Endometrial microvascular endothelial cells (primary cell): ENCODE measurements at regions not wholly inside any gene's neighbourhood (a gene's known extent, or its start where the extent isn't known, plus 50 kb on each side); places are given as distances from the start of the nearest gene placed in this dataset.
"Not testable (repeated sequence)": the region's sequence is repeated elsewhere in the genome, so short reads cannot be mapped to it uniquely, and the experiment has no call there.

Experiments used
- in situ Hi-C: cut with HindIII; loops from 2 replicates; pipeline ENCODE4 v1.10.0; 2017; ENCODE audit warnings: low sequenced_read_pairs, low pct_unique_long_range_greater_than_20kb; ENCODE audit errors: inconsistent ontology term

DNA sequence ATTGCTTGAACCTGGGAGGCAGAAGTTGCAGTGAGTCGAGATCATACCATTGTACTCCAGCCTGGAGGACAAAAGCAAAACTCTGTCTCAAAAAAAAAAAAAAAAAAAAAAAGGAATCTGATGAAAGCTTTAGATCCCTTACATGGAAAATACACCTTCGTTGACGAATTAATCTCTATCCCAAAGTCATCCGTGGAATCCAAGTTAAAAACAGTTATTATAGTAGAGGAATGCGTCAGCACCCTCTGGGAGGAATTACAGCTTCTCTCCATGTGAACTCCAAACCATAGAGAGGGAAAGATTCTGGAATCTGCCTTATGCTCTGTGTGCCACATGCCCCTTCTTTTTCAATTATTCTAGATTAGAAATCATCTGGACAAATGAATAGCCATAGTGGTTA, 192.3 kb upstream of the C2CD4B start:
- in situ Hi-C loops: no loop called here

DNA sequence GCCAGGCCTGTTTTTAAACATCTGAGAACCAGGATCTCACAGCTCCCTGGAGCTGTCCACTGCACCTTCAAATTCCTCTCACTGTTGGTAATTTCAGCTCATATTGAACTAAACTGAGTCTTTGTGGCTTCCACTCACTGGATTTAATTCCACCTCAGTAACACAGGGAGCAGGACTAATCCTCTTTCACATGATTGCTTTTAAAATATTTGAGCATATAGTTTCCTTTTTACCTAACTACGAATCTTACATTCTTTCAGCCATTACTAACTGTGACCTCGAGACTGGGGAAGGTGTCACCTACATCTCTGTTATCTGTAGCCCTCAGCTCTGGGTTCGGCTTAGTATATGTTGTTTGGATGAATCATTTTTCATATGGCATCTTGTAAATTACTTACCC, 194.3 kb upstream of the C2CD4B start:
- in situ Hi-C loops: no loop called here

DNA sequence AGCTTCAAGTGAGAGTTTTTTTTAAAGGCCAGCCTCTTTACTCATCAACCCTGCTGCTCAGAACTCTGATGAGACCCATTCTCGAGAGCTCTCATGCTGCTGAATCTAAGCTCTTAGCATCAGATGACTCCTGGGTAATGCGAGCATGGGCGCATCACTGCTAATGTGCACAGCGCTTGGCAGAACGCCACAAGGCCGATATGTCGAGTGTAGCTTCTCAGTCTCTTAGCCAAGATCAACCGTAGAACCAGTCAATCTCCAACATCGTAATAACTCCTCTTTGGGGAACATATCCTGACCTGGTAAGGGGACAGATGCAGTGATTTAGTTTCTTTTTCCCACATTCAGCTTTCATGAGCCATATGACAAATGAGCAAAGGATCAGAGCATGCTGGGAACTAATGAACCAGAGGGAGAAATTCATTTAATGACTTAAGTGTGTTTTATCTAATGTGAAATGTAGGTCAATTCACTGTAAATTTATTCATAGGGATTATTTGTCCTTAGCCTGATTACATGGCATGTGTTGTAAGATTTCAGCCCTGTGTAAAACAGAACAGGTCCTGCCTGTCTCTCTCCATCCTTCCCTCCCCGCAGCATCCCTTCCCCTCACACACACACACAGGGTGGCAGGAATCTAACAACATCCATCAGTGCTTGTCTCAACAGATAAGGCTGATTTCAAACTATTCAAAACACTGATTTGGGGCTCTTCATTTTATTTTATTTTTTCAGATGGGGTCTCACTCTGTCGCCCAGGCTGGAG, 195.4 kb upstream of the C2CD4B start:
- in situ Hi-C loops: no loop called here

DNA sequence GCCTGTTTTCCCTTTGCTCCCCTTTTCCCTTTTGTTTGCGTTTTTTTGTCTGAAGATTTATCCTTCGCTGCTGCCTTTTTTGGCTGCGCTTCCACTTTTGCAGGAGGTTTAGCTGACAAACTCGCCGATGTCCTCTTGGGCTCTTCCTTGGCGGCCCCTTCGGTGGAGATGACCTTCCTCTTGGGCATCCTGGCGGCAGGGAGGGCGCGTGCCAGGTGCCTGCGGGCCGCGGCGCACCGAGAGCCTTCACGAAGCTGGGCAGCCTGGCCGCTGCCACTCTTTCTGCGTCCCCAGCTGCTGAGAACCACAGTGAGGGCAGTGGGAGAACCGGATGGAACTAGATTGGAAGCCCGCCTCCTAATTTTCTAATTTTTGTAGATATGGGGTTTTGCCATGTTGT, 197.1 kb upstream of the C2CD4B start:
- in situ Hi-C loops: no loop called here

DNA sequence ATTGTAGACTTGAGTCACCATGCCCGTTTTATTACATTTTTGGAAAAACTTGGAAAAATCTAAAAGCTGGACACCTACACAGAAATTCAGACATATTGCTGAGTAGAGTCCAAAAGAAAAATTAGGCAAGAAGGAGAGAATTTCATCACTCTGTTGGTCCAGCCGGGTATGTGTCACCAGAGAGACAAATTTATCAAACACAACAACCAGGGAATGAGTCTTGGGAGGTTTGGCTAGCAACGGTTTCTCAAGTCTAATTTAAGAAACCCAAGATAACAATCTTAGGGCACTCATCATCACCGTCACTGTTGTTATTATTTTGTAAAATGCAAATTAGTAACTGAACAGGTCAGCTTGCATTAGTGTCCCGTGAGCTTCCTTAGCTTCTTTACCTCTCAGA, 197.5 kb upstream of the C2CD4B start:
- in situ Hi-C loops: no loop called here

DNA sequence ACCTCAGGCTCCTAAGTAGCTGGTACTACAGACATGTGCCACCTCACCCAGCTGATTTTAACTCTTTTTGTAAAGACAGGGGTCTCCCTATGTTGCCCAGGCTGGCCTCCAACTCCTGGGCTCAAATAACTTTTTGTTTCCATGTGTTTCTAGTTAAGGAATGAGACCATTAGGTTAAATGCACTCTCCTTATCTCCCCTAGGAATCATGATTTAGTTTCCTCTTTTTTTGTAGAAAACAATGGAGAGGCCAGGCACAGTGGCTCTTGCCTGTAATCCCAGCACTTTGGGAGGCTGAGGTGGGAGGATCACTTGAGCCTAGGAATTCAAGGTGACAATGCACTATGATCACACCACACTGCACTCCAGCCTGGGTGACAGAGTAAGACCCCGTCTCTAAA, 198.8 kb upstream of the C2CD4B start:
- in situ Hi-C loops: no loop called here

DNA sequence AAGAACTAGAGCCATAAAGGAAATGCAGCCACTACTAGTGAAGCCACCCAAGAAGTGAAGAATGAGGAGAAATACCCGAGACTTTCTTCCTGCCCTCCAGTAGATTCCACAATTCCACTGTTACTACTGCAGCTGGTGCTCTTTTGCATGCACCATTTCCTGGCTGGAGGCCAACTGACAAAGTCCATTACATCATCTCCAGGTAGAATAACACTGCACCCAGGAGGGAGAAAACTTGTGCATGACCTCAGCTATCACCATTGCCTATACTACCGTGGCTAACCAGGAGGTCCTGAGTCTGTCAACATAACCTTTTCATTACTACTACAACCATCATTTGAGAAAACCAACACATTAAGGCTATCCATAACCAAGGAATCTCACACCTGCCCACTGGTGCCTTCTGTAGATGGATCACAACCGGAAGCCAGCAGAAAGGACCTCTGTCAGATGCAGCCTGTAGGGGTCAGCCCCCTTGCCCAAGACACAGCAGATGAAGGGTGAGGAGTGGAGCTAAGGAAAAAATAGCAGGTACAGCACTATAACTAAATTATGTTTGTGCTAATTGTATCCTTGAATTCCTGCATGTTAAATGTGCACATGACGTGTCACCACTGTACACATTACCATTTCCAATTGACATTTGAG, 200.8 kb upstream of the C2CD4B start:
- in situ Hi-C loops: no loop called here

DNA sequence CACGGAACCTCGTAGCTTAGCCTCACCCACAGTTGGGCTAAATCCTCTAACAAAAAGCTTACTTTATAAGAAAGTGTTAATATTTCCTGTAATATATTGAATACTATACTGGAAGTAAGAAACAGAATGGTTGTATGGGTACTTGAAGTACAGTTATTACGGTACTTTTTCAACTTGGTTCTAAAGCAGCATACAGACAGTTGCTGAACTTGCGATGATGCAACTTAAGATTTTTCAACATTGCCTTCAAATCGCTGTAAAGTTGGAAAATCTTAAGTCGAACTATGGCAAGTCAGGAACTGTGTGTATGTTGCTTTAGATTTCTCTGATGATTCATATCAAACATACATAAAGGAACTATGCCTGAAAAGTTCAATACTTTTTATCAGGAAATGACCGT, 204.4 kb upstream of the C2CD4B start:
- in situ Hi-C loops: no loop called here

DNA sequence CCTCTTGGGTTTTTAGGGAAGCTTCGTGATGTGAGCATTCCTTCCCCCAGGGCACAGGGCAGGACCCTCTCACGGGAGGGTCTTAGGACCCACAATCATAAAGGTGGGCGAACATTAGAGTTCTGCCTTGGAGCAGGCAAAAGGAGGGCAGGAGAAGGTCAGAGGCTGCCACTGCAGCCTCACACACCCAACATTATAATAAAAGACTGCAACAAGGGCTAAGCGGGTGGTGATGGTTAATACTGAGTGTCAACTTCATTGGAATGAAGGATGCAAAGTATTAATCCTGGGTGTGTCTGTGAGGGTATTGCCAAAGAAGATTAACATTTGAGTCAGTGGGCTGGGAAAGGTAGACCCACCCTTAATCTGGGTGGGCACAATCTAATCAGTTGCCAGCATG, 206.6 kb upstream of the C2CD4B start:
- in situ Hi-C loops: not testable (repeated sequence)

DNA sequence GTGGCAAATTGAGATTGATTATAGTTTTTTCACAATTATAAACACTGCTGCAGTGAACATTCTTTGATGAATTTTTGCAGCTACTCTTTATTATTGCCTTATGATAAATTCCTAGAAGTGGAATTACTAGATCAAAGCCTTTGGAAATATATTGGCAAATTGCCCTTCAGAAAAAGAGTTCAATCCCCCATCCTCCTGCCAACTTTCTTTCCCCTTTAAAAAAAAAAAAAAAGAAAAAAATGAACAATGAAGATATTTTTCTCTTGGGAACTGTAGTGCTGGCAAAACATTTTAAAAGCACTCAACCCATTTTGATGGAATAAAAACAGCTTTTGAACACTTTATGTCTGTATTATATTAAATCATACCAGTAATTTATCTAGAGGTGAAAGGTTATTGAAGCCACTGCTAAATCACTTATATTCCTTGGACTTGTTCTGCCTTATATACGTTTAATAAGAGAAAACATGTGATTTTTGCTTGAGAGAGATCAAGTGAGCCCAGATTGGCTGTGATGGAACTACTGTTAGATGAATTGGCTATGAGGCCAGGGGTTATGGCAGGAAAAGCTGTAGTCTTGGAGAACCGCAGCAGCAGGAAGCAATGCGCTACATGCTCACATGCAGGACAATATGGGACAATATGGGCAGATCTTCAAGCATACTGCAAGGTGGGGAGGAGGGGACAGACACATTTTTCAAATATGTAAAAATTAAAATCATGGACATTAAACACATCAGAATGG, 212.8 kb upstream of the C2CD4B start:
- in situ Hi-C loops: no loop called here

DNA sequence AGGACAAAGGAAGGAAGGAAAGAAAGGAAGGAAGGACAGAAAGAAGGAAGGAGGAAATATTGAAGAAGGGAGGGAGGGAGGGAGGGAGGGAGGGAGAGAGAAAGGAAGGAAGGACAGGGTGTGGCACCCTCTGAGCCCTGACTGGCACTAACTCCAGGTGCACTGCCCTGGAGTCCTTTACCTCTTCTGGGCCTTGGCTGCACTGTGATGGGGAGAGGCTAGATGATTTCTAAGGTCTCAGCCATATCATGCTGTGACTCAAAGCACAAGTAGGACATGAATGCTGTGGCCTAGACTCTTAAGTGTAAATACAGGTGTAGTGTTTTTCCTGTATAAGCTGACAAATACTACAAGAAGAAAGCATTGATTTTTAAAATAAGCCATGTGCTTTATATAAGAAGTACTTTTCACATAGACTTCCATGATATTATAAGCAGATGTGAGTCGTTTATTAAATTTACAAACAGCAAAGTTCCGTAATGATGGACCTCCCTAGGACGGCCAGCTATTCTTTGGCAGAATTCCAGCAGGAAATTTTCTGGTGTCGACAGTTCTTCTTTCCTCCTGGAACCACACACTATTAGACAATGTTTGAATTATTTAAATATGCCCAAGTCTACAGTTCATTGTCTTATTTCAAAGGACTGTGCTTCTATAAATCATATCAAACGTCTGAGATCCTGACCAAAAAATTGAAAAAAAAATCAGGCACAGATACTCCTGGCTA, 213.8 kb upstream of the C2CD4B start:
- in situ Hi-C loops: no loop called here

DNA sequence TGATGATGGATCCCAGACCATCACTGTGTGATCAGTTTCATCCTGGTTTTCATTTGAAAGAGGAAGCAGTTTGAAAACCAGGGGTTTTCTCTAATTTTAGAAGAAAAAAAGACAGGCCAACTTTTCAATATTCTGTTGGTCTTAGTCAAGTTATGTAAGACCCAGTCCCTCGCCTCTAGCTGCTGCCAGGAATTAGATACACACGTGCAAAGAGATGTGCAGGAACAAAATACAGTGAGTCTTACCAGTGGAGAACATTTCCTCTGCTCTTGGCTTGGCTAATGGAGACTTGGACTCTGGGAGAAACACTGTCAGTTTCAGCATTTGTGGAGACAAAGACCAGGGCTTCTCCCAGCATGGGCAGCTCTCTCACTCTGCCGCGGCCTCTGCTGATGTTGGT, 214.9 kb upstream of the C2CD4B start:
- in situ Hi-C loops: no loop called here

DNA sequence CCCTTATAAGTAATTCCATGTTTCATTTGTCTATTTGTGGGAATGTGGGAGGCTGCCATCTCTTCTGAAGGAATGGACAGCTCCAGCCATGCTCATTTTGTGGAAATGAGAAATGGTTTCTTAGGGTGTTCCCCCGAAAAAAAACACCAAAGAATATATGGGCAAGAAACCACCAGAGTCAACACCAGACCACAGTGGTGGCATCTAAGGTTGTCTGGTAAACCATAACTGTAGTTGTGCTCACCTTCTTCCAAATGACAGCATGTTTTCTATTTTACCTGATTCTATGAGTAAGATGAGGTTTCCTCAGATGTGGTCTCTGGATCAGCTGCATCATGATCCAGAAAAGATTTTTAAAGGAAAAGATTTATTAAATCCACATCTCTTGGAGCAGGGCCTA, 217.0 kb upstream of the C2CD4B start:
- in situ Hi-C loops: no loop called here

DNA sequence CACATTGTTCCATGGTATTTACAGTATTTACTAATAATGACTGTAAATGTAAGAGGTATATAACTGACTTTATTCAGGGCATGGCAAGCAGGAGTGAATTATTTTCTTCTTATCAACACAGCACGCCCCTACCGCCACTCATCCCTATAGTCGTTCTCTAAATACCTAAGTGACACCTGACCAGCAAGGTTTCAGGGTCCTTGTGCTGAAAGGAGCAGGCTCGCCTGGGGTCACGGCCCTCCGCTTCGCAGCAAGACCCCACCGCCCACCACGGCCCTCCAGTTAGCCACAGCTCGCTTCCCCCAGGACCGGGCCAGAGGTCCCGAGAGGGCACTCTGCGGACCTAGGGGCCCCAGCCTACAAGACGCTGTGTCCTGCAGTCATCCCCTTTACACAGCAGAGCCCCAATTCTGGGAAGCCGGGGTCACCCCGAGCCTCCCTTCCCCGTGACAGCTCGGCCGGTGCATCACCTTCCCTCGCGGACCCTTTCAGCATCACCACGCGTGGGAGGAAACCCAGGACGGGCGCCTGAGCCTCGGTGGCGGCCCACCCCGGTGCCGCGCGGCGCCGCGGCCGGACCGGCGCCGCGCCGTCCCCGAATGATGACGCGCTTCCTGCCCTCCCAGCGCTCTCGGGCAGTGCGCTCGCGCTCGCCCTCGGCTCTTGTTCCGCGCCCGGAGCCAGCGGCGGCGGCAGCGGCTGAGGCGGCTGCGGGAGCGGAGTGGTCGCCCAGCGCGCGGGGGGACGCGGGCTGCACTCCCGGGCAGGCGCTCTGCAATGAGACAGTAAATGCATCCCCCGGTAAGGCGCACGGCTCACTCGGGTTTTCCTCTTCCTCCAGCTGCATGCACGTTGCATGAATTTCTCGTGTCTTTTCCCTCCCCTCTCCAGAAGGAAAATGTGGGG, 225.1 kb upstream of the C2CD4B start, which contains the start of gene TLN2:
Gene TLN2, plus strand, starts transcription at position 666 of the 906 bp plus-strand sequence.
- in situ Hi-C loops: no loop called here

DNA sequence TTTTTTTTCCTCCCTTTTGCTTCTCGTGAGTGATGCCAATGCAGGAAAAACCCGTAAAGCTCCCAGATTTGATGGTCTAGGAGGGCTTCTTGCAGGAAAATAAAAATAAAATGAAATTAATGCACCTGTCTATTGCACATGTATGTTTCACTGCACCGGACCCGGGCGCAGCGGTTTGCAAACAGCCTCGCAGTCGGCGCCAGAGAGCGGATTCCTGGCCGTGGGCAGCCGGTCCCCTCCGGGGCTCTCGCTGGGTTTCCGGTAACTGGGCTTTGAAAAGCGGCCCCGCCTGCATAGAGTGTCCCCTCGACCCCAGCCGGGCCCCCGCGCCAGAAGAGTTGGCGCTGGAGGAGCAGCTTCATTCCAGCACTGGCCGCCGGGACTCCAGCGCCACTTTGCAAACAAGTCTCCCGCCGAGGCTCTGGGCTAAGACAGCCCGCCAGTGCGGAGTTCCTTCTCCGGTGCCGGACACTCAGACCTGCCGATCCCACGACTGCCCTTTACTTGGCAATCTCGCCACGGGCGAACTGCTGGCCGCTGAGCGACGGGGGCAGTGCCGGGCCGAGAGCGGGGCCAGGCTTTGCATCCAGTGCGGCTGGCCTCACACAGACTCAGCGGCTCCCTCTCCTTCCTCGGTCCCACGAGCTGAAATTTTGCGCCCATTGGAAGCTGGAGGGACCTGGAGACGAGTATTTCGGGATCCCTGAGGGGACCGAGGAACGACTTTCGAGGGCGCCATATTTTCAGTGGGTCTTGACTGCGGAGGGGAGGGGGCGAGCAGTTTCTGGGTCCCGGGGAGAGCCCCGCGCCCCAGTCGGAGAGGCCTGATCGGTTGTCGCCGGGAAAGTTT, 225.9 kb upstream of the C2CD4B start:
- in situ Hi-C loops: no loop called here

DNA sequence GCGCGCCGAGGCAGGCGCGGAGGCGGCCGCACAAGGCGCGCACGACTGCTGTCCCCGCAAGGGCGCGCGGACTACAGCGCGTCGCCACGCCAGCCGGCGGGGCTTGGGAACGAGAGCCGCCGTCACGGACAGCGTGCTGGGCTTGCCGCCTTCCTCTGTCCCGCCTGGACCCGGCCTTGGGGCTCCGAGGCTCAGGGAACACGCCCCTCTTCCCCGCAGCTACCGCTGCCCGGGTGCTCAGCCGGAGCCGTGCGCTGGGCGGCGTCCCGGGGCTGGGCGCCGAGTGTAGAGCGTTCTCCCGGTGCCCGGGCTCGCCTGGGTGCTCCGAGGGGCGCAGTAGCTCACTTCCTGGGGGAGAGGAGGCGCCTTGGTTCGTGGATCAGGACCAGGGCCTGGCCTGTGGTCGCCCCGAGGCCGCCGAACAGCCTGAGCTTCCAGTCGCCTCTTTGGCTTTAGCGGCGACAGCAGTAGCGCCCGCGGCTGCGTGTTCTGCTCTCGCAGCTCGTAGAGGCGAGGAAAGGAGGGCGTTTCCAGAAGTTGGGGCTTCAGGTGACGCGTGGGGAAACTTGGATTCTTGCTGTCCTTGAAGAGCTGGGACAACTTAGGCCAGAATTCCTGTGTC, 226.7 kb upstream of the C2CD4B start:
- in situ Hi-C loops: no loop called here

DNA sequence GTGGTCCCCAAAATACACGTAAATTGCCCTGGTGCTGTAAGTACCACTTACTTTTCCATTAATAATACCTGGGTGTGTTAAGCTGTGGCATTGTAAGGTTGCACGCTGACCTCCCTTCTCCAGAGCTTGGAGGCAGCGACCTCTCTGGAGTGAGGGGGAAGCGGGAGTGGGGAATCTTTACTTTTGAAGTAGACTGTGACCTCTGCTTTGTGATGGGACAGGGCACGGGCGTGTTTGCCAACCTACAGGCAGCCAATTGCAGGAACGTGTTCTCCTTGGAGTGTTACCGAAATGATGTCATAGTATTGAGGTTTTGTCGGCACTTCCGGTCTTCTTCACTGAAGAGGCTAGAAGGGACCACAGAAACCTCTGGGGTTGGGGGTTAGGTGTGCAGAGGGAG, 227.3 kb upstream of the C2CD4B start:
- in situ Hi-C loops: no loop called here
